ENCODE measurements at regions not wholly inside any gene's neighbourhood (a gene's known extent, or its start where the extent isn't known, plus 50 kb on each side); places are given as distances from the start of the nearest gene placed in this dataset.
"Not testable (repeated sequence)": the region's sequence is repeated elsewhere in the genome, so short reads cannot be mapped to it uniquely, and the experiment has no call there.

- TF ChIP-seq CTCF (IDR thresholded peaks at IDR 0.05); POLR2AphosphoS5 (IDR thresholded peaks at IDR 0.05; ENCODE audit: insufficient read depth in 1 of 2, low read depth in 1 of 2): not testable (repeated sequence)
These were observed 130.9 kb upstream of the MAMLD1 start for GRCh38 chrX:150232222-150232621.
